HT1080 (cell line): ENCODE measurements at regions not wholly inside any gene's neighbourhood (a gene's known extent, or its start where the extent isn't known, plus 50 kb on each side); places are given as distances from the start of the nearest gene placed in this dataset.
A peak's percentile ranks its signal among the peaks of the same experiment; 100 is the strongest.

ENCODE experiments used
- DNase-seq: peaks from one replicate; pipeline ENCODE4 v3.0.0-alpha.2; 2015; ENCODE audit warnings: low read depth

- peak; percentile 82 for DNase-seq
Measured at GRCh38 chr1:106526650-106527049, 529.8 kb upstream of the PRMT6 start.

DNA sequence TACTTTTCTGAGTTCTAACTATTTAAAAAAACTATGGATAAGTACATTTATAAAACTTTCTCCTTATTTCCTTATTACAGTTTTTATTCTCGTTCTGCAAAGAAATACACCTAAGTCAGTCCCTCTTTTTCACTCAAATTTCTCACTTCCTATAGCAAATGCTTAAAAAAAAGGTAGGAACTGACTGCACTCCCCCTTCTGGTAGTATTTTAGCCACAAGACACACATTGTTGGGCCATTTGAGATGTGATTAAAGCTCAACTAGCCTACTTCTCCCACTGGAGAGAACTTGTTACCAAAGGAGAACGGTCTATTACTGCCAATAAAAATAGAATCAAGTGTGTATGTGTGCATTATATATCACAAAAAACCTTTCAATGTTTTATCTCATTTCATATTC is 521.9 kb upstream of the PRMT6 start:
- peak; percentile 6 for DNase-seq

GRCh38 chr1:106536741-106537140 is 519.7 kb upstream of the PRMT6 start:
- DNase-seq: peak; percentile 48

GRCh38 chr1:106548726-106549125 is 507.7 kb upstream of the PRMT6 start:
- DNase-seq: no peak

DNA sequence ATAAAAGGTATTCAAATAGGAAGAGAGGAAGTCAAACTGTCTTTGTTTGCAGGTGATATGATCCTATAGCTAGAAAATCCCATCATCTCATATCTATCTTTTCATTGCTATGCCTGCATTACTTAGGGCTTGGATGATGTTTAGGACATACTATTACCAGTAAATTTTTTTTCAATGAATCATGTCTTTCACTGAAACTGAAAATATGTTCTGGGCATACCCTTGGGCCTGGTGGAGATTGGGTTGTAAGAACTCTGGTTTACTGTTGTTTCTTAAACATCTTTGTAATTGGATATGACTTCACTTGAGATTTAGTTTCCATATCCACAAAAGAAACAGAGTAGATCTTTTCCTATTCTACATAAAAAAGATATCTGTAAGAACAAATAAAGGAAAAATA is 502.2 kb upstream of the PRMT6 start:
- no peak for DNase-seq

DNA sequence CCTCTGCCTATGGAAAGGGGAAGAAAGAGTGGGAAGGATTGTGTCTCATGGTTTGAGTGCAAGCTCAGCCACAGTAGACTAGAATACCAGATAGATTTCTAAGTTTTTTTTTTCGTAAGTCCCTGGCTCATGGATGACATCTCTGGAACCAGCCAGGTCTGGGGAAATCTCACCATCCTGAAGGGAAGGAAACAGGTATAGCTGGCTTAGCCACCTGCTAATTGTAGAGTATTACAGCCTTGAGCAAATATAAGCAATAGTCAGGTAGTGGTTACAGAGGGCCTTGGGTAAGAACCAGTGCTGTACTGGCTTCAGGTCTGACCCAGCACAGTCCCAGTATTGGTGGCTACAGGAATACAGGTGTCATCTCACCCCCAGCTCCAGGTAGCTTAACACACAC is 500.9 kb upstream of the PRMT6 start:
- no peak for DNase-seq

GRCh38 chr1:106564192-106564591 is 492.3 kb upstream of the PRMT6 start:
- no peak for DNase-seq

- DNase-seq: no peak
Measured at GRCh38 chr1:106568201-106568974, 488.1 kb upstream of the PRMT6 start.

GRCh38 chr1:106571109-106571508 is 485.4 kb upstream of the PRMT6 start:
- no peak for DNase-seq

- DNase-seq: no peak
Measured at GRCh38 chr1:106584107-106584506, 472.4 kb upstream of the PRMT6 start.

- no peak for DNase-seq
Measured at GRCh38 chr1:106584676-106585075, 471.8 kb upstream of the PRMT6 start.

DNA sequence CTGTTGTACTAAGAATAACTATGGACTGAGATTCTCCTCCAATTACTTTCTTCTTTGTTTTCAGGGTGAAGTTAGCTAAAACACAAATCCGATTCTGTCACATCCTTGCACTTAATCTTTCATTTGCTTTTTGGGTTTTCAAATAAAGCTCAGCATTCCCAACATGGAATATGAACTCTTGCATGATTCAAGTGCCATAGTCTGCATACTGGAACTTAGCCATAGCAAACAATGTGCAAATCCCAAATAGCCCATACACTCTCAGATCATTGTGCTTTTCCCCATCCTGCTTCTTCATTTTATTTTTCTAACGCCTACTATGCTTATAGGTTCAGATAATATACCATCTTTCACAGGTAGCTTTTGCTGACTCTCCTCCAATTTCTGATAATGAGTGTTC is 455.8 kb upstream of the PRMT6 start:
- no peak for DNase-seq

- DNase-seq: no peak
Measured at GRCh38 chr1:106603616-106604015, 452.9 kb upstream of the PRMT6 start.

DNA sequence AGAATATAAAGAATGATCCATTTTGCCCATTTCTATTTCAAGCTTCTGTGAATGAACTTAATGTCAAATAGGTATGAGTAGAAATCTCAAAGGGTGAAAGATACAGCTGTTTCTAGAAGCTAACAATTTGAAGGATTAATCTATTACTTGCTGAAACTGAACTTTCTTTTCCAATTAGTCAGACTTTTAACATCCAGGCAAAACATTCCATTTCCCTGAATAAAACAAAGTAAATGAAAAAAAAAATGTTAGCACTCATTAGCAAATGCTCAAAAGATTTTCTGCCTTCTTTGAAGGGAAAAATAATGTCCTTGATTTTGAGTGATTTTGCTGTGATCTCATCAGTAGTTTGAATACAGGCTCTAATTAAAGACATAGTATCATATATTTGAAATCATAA is 447.6 kb upstream of the PRMT6 start:
- no peak for DNase-seq

DNA sequence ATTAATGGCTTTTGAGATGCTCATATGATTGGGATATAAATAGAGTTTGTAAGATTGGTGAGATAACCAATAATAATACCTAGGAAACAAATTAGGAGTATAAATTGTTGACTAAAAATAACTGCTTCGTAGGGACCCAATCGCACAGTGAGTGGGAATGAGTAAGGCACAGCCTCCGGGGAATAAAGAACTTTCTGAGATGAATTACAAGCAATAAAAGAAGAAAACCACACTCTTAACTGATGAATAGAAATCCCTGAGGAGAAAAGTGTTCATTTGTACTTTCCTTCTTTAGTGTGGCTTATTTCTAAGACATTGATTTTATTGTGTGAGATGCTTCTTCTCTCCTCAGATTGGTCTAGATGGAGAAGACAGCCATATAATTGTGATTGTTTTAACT is 443.4 kb upstream of the PRMT6 start:
- DNase-seq: no peak

GRCh38 chr1:106613861-106614260 is 442.6 kb upstream of the PRMT6 start:
- no peak for DNase-seq

GRCh38 chr1:106615473-106615872 is 441.0 kb upstream of the PRMT6 start:
- no peak for DNase-seq

DNA sequence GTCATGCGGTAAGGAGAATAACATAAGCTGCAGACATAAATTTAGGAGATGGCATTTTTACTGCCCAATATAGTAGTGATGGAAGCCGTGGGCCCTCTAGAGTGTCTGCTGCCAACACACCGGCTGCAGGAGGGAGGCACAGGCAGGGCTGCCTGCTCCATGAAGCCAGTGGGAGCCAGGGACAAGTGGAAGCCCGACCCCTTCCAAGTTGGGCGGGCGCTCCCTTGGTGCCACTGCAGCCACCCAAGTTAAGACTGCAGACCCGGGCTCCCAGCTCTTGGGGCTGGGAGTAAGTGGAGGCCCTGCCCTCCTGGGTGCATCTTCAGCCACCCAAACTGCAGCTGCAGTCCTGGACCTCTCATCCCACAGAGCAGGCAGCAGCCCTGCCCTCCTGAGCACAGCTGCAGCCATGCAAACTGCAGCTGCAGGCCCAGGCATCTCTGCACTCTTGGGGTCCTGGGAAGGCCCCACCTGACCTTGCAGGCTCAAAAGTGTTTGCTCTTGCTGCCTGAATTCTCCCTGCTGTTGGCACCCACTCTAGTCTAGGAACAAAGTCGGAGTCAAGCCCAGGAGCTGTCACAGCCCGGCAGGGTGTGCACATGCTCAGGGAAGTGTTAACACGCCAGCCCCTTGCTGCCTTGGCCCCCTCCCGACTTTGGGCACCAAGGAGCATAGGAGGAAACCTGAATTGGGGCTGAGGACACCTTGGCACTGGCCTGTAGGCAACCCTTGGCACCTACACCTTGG is 437.2 kb upstream of the PRMT6 start:
- DNase-seq: no peak

DNA sequence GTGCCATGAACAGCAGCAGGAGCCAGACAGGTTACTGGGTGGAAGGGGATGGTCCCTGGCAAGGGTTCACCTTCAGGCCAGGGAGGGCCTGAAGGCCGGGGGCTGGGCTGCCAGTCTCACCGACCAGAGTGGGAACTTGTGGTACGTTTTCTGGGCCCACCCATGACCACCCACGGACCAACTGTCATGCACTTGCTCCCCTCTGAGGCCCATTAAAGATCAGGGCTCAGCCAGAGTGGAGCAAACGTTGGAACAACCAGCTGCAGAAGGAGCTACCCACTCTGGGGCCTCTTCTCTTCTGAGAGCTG is 436.7 kb upstream of the PRMT6 start:
- no peak for DNase-seq

DNA sequence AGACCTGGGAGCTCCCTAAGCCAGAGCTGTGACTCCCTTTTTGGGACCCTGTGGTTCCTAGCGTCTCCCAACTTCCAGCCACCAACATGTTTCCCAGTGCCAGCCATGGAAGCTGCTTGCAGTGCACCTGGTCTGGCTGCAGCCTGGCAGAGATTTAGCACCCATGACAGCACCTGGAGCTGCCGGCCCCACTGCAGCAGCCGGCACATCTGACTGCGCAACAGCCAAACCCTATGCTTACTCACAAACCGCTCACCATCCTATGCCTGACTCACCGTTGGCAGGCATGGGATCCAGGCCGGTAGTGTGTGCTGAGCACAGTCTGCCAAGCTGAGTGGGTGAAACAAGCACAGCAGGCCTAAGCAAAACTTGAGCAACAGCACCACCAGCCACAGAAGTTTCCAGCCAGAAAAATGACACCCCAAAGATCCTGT is 435.9 kb upstream of the PRMT6 start:
- peak; percentile 94 for DNase-seq

DNA sequence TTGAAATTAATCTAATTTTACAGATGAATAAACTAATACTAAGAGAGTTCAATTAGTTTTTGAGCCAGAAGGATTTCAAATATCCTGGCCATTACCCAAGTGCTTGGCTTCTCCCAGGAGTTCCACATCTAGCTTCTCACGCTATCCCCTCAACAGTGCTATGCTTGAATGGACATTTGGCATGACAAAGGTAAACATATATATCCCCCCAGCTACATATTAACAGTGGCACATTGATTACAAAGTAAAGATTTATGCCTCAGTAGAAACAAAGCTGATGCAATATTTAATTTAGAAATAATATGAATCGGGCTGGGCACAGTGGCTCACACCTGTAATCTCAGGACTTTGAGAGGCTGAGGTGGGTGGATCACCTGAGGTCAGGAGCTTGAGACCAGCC is 434.6 kb upstream of the PRMT6 start:
- DNase-seq: no peak

- no peak for DNase-seq
Measured at GRCh38 chr1:106637566-106637965, 418.9 kb upstream of the PRMT6 start.

GRCh38 chr1:106646261-106646784 is 410.2 kb upstream of the PRMT6 start:
- DNase-seq: no peak
